ENCODE measurements at regions not wholly inside any gene's neighbourhood (a gene's known extent, or its start where the extent isn't known, plus 50 kb on each side); places are given as distances from the start of the nearest gene placed in this dataset.
"Not testable (repeated sequence)": the region's sequence is repeated elsewhere in the genome, so short reads cannot be mapped to it uniquely, and the experiment has no call there.

- DNase-seq (ENCODE audit: low read depth in 4 of 4, low spot score in 2 of 4) = not testable (repeated sequence)
Measured at GRCh38 chr20:29411458-29411820, 1846.0 kb upstream of the DEFB115 start.

- no peak for DNase-seq (ENCODE audit: low read depth in 4 of 4, low spot score in 2 of 4)
Measured at GRCh38 chr20:29419378-29419777, 1838.1 kb upstream of the DEFB115 start.

GRCh38 chr20:29427201-29428060 lies 1830.0 kb upstream of the DEFB115 start:
- no peak for DNase-seq (ENCODE audit: low read depth in 4 of 4, low spot score in 2 of 4)

DNA sequence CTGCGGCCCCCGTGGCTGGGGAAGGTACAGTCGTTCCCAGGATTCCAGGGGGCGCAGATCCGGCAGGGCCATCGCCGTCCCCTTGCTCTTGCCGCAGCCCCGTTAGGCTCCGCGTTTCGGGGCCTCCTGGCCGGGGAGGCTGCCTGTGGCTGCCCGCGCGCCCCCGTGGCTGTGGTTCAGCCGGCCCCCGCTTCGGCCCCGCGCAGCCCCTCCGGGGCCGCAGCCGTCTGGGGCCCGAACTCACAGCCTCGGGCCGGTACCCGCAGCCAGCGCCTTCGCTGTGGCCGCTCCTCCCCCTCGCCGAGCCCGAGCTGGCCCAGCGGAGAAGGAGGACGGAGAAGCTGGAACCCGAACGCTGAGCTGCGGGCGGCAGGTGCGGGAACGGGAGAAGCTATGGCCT lies 1826.9 kb upstream of the DEFB115 start:
- no peak for DNase-seq (ENCODE audit: low read depth in 4 of 4, low spot score in 2 of 4)

DNA sequence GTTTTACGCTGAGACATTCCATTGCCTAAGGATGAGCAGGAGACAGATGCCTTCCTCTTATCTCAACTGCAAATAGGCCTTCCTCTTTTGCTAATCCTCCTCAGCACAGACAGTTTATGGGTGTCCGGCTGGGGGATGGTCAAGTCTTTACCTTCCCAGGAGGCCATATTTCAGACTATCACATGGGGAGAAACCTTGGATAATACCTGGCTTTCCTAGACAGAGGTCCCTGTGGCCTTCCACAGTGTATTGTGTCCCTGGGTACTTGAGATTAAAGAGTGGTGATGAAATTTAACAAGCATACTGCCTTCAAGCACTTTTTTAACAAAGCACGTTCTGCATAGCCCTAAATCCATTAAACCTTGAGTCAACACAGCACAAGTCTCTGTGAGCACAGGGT lies 1816.7 kb upstream of the DEFB115 start:
- DNase-seq (ENCODE audit: low read depth in 4 of 4, low spot score in 2 of 4) = not testable (repeated sequence)

DNA sequence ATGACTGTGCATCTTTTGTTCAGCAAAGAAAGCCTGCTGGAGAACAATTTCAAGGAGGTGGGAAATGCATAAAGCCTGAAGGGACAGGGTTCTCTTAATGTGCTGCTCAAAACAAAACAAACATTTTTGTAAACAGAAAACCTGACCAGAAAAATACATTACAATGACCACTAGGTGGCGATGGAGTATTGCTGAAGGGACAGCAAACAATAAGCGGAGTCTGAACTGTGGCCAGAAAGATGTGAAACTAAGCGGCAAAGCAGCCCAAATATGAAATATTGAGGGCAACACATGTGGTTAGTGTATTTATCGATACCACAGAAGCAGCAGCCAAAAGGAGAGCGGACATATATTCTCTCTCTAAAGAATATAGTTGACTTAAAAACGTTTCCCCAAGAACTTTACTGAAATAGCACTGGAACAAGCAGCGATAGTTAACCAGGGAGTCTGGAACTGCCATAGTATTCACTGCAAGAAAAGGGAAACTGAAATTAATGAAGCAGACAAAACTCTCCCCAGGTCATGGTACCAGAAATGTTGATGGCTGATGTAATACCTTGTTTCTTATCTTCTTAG lies 1814.2 kb upstream of the DEFB115 start:
- DNase-seq (ENCODE audit: low read depth in 4 of 4, low spot score in 2 of 4) = not testable (repeated sequence)

- DNase-seq (ENCODE audit: low read depth in 4 of 4, low spot score in 2 of 4) = no peak
Measured at GRCh38 chr20:29443819-29444218, 1813.6 kb upstream of the DEFB115 start.

DNA sequence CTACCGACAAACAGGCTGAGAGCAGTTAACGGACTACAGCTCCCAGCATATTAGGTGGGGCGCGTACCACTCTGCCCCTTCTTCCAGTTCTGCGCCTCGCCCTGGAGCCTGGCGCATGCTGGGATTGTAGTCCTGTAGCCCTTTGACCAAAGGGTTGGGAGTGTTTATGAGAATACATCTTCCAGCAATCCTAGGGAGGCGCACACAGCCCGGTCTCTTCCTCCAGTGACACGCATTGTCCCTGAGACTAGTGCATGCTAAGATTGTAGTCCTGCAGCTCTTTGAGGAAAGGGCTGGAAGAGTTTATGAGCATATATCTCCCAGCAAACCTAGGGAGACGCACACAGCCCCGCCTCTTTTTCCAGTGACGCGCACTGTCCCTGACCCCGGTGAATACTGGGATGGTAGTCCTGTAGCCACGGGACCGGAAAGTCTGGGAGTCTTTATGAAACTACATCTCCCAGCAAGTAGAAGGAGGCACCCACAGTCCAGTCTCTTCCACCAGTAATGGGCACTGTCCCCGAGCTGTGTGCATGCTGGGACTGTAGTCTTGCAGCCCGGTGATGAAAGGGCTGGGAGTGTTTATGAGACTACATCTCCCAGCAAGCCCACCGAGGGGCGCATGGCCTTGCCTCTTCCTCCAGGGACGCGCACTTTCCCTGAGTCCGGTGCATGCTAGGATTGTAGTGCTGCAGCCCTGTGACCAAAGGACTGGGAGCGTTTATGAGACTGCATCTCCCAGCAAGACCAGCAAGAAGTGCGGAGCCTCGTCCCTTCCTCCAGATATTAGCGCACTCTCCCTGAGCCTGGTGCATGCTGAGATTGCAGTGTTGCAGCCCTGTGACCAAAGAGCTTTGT lies 1812.2 kb upstream of the DEFB115 start:
- peak in 1 of 4 donors; percentile 63 for DNase-seq (ENCODE audit: low read depth in 4 of 4, low spot score in 2 of 4)

- DNase-seq (ENCODE audit: low read depth in 4 of 4, low spot score in 2 of 4) = not testable (repeated sequence)
Measured at GRCh38 chr20:29447517-29448484, 1809.7 kb upstream of the DEFB115 start.

GRCh38 chr20:29448806-29449470 lies 1808.5 kb upstream of the DEFB115 start:
- no peak for DNase-seq (ENCODE audit: low read depth in 4 of 4, low spot score in 2 of 4)

DNA sequence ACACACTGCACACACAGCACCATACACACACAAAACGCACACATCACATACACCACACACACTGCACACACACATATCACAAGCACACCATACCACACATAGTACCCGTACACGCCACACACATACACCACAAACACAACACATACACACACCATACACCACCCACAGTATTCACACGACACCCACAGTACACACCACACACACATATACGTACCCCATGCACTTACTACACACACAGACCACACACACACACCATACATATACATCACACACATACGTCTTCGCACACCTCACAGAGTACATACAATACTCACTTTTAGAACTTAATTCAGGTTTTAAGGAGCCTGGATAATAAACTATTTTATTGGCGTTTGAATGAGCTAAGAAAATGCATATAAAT lies 1805.3 kb upstream of the DEFB115 start:
- DNase-seq (ENCODE audit: low read depth in 4 of 4, low spot score in 2 of 4) = no peak

- not testable (repeated sequence) for DNase-seq (ENCODE audit: low read depth in 4 of 4, low spot score in 2 of 4)
Measured at GRCh38 chr20:29456987-29457693, 1800.3 kb upstream of the DEFB115 start.

DNA sequence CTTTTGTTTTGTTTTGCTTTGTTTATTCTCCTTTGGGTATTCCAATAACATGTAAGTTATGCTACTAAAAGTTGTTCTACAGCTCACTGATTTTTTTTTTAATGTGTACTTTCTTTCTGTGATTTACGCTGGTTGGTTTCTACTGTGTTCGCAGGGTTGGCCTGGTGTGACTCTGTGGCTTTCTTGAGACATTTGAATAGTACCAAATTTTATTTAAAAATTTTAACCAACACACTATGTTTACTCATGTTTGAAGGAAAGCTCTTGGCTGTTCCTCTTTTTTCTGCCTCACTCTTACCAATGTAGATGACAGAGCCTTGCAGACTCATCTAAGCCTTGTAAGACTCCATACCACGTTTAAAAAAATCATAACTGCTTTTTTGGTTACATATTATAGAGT lies 1784.9 kb upstream of the DEFB115 start:
- no peak for DNase-seq (ENCODE audit: low read depth in 4 of 4, low spot score in 2 of 4)

GRCh38 chr20:29492840-29493239 lies 1764.6 kb upstream of the DEFB115 start:
- not testable (repeated sequence) for DNase-seq (ENCODE audit: low read depth in 4 of 4, low spot score in 2 of 4)

GRCh38 chr20:29496767-29497166 lies 1760.7 kb upstream of the DEFB115 start:
- not testable (repeated sequence) for DNase-seq (ENCODE audit: low read depth in 4 of 4, low spot score in 2 of 4)

- peak in 1 of 4 donors; percentile 24 for DNase-seq (ENCODE audit: low read depth in 4 of 4, low spot score in 2 of 4)
Measured at GRCh38 chr20:29497261-29497671, 1760.2 kb upstream of the DEFB115 start.

DNA sequence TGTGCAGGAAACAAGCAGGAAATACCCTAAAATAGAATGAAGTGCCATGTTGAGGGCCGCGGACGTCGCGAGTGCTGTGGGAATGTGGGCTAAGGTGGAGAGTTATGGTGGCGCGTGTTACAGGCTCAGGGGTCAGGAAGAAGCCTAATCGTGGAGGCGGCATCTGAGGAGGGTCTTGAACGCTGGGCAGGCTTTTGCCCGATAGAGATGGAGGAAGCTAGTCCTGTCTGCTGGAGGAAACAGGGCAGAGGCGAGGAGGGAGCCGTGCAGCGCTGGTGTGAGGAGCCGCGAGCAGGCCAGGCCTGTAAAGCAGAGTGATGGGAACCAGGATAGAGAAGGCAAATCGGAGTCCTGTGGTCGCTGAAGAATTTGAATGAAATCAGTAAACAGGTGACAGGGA lies 1759.8 kb upstream of the DEFB115 start:
- not testable (repeated sequence) for DNase-seq (ENCODE audit: low read depth in 4 of 4, low spot score in 2 of 4)

DNA sequence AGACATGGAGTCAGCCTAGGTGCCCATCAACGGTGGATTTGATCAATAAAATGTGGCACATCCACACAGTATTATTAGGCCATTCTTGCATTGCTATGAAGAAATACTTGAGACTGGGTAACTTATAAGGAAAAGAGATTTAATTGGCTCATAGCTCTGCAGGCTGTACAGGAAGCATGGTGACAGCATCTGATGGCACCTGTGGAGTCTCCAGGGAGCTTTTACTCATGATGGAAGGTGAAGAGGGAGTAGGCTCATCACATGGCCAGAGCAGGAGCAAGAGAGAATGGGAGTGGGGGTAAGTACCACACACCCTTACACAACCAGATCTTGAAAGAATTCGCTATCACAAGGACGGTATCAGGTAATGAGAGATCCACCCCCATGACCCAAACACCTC lies 1756.7 kb upstream of the DEFB115 start:
- DNase-seq (ENCODE audit: low read depth in 4 of 4, low spot score in 2 of 4) = not testable (repeated sequence)

GRCh38 chr20:29514634-29515033 lies 1742.8 kb upstream of the DEFB115 start:
- not testable (repeated sequence) for DNase-seq (ENCODE audit: low read depth in 4 of 4, low spot score in 2 of 4)
